Astrocyte (in vitro differentiated cells and primary cell): ENCODE measurements at regions not wholly inside any gene's neighbourhood (a gene's known extent, or its start where the extent isn't known, plus 50 kb on each side); places are given as distances from the start of the nearest gene placed in this dataset.

Experiments used
- DNase-seq: peaks from one replicate; pipeline ENCODE4 v3.0.0-alpha.2; 2010; ENCODE audit warnings: low read depth
- FAIRE-seq: peaks from 2 replicates; lab custom pipeline; 2011; peaks lifted over from hg19 to GRCh38; lab: Jason Lieb, UNC
- H2AFZ ChIP-seq: 2 replicates; pipeline ENCODE4 v1.6.0; 2012; ENCODE audit warnings: low read depth, low read length, inconsistent platforms
- H3K27ac ChIP-seq: 2 replicates; pipeline ENCODE4 v1.5.1; 2011; ENCODE audit warnings: low read depth, low read length, inconsistent platforms
- H3K27me3 ChIP-seq: 2 replicates; pipeline ENCODE4 v1.6.0; 2011; ENCODE audit warnings: low read length, inconsistent platforms; ENCODE audit not compliant: insufficient read depth
- H3K36me3 ChIP-seq: 2 replicates; pipeline ENCODE4 v1.5.1; 2011; ENCODE audit warnings: low read length, inconsistent platforms; ENCODE audit not compliant: insufficient read depth
- H3K4me1 ChIP-seq: 2 replicates; pipeline ENCODE4 v1.5.1; 2011; ENCODE audit warnings: low read length, inconsistent platforms; ENCODE audit not compliant: insufficient read depth
- H3K4me2 ChIP-seq: 2 replicates; pipeline ENCODE4 v1.6.0; 2012; ENCODE audit warnings: low read length, inconsistent platforms
- H3K4me3 ChIP-seq: 2 replicates; pipeline ENCODE4 v1.5.1; 2011; ENCODE audit warnings: low read depth, mild to moderate bottlenecking, low read length, inconsistent platforms; ENCODE audit not compliant: insufficient read depth
- H3K79me2 ChIP-seq: 2 replicates; pipeline ENCODE4 v1.6.0; 2012; ENCODE audit warnings: mild to moderate bottlenecking, low read length, inconsistent platforms; ENCODE audit not compliant: insufficient read depth
- H3K9ac ChIP-seq: 2 replicates; pipeline ENCODE4 v1.6.0; 2012; ENCODE audit warnings: mild to moderate bottlenecking, low read length, inconsistent platforms
- H3K9me3 ChIP-seq: 2 replicates; pipeline ENCODE4 v1.5.1; 2012; ENCODE audit warnings: low read depth, mild to moderate bottlenecking, low read length, inconsistent platforms; ENCODE audit not compliant: insufficient read depth
- H4K20me1 ChIP-seq: 2 replicates; pipeline ENCODE4 v1.6.0; 2012; ENCODE audit warnings: low read length, inconsistent platforms; ENCODE audit not compliant: insufficient read depth
- H3K27ac Mint-ChIP-seq: one replicate; pipeline ENCODE4 v1.8.0; 2021; ENCODE audit warnings: mild to moderate bottlenecking, mixed read lengths; ENCODE audit not compliant: unreplicated experiment
- H3K27me3 Mint-ChIP-seq: one replicate; pipeline ENCODE4 v1.8.0; 2021; ENCODE audit warnings: low read depth, mixed read lengths; ENCODE audit not compliant: unreplicated experiment
- H3K36me3 Mint-ChIP-seq: one replicate; pipeline ENCODE4 v1.8.0; 2021; ENCODE audit warnings: low read depth, mixed read lengths; ENCODE audit not compliant: unreplicated experiment
- H3K4me1 Mint-ChIP-seq: one replicate; pipeline ENCODE4 v1.8.0; 2021; ENCODE audit warnings: low read depth, mixed read lengths; ENCODE audit not compliant: unreplicated experiment
- H3K4me3 Mint-ChIP-seq: one replicate; pipeline ENCODE4 v1.8.0; 2021; ENCODE audit warnings: mild to moderate bottlenecking, moderate library complexity, mixed read lengths; ENCODE audit not compliant: unreplicated experiment
- H3K9me3 Mint-ChIP-seq: one replicate; pipeline ENCODE4 v1.8.0; 2021; ENCODE audit warnings: mild to moderate bottlenecking, mixed read lengths; ENCODE audit not compliant: unreplicated experiment
- EZH2 ChIP-seq: IDR thresholded peaks from 2 replicates; pipeline ENCODE4 v1.6.1; 2012; ENCODE audit warnings: mild to moderate bottlenecking, low read length, inconsistent platforms; ENCODE audit not compliant: insufficient read depth
- TF ChIP-seq, protein P1 (sequence below): IDR thresholded peaks from 2 replicates; pipeline ENCODE4 v1.5.1; 2011; ENCODE audit warnings: low read depth, mild to moderate bottlenecking, inconsistent platforms, low read length, moderate library complexity; ENCODE audit not compliant: insufficient read depth

GRCh38 chr2:82498777-82499443 lies 1960.2 kb downstream of the SUCLG1 start:
- no peak for DNase-seq
- Histone ChIP-seq H3K36me3 (no peaks in the 10 kb centered on the region), H3K27me3 (no peaks in the 10 kb centered on the region), H3K9ac (no peak overlapping the region), H3K27ac (no peak overlapping the region), H3K4me3 (no peak overlapping the region), H3K79me2 (no peaks in the 10 kb centered on the region), H4K20me1 (no peaks in the 10 kb centered on the region), H3K4me2 (no peak overlapping the region), H2AFZ (no peak overlapping the region), H3K4me1 (no peaks in the 10 kb centered on the region), H3K9me3 (peaks cover 3% of the 10 kb centered on the region)
- Mint-ChIP-seq H3K27me3 (no peaks in the 10 kb centered on the region), H3K4me3 (no peak overlapping the region), H3K4me1 (no peaks in the 10 kb centered on the region), H3K9me3 (peaks cover 17% of the 10 kb centered on the region), H3K36me3 (no peaks in the 10 kb centered on the region), H3K27ac (no peak overlapping the region)
- TF ChIP-seq, protein P1, sequence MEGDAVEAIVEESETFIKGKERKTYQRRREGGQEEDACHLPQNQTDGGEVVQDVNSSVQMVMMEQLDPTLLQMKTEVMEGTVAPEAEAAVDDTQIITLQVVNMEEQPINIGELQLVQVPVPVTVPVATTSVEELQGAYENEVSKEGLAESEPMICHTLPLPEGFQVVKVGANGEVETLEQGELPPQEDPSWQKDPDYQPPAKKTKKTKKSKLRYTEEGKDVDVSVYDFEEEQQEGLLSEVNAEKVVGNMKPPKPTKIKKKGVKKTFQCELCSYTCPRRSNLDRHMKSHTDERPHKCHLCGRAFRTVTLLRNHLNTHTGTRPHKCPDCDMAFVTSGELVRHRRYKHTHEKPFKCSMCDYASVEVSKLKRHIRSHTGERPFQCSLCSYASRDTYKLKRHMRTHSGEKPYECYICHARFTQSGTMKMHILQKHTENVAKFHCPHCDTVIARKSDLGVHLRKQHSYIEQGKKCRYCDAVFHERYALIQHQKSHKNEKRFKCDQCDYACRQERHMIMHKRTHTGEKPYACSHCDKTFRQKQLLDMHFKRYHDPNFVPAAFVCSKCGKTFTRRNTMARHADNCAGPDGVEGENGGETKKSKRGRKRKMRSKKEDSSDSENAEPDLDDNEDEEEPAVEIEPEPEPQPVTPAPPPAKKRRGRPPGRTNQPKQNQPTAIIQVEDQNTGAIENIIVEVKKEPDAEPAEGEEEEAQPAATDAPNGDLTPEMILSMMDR = no peak
- TF ChIP-seq EZH2 = no peak
- no peak for FAIRE-seq

DNA sequence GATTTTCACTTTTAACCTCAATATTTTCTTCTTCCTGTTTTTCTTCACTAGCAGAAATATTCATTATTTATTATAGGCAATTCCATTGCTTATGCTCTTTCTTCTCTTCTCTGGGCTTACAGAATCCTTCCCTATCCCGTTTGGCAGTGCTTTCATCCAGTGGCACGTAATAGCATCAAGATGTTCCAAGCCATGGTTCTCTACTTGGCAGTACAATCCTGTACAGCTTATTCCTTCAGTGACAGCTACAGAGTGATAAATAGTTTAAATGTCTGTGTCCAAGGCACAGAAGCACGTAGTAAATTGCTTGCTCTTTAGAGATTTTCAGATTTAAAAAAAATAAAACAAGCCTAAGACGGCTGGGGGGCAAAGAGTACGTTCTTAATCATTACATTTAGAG lies 1964.3 kb downstream of the SUCLG1 start:
- H4K20me1 ChIP-seq = no peaks in the 10 kb centered on the region
- H3K4me3 ChIP-seq = no peak overlapping the region
- Mint-ChIP-seq H3K4me1 (no peaks in the 10 kb centered on the region), H3K27me3 (no peaks in the 10 kb centered on the region), H3K9me3 (no peaks in the 10 kb centered on the region), H3K27ac (no peak overlapping the region), H3K4me3 (no peak overlapping the region), H3K36me3 (no peaks in the 10 kb centered on the region)
- H3K27me3 ChIP-seq = no peaks in the 10 kb centered on the region
- H3K4me2 ChIP-seq = no peak overlapping the region
- no peaks in the 10 kb centered on the region for H3K79me2 ChIP-seq
- H3K9ac ChIP-seq = no peak overlapping the region
- H3K36me3 ChIP-seq = no peaks in the 10 kb centered on the region
- H2AFZ ChIP-seq = no peak overlapping the region
- DNase-seq (no peak), FAIRE-seq (no peak)
- TF ChIP-seq EZH2 = no peak
- H3K4me1 ChIP-seq = no peaks in the 10 kb centered on the region
- H3K27ac ChIP-seq = no peak overlapping the region
- H3K9me3 ChIP-seq = peaks cover 3% of the 10 kb centered on the region

GRCh38 chr2:82491591-82491990 lies 1967.5 kb downstream of the SUCLG1 start:
- Histone ChIP-seq H3K4me2 (no peak overlapping the region), H3K27ac (no peak overlapping the region), H3K4me3 (no peak overlapping the region), H3K9ac (no peak overlapping the region), H3K27me3 (no peaks in the 10 kb centered on the region), H3K36me3 (no peaks in the 10 kb centered on the region), H3K79me2 (no peaks in the 10 kb centered on the region), H3K9me3 (no peaks in the 10 kb centered on the region), H4K20me1 (no peaks in the 10 kb centered on the region), H2AFZ (no peak overlapping the region), H3K4me1 (no peaks in the 10 kb centered on the region)
- H3K27ac Mint-ChIP-seq = no peak overlapping the region
- no peaks in the 10 kb centered on the region for H3K36me3 Mint-ChIP-seq
- no peak overlapping the region for H3K4me3 Mint-ChIP-seq
- H3K9me3 Mint-ChIP-seq = no peaks in the 10 kb centered on the region
- no peaks in the 10 kb centered on the region for H3K27me3 Mint-ChIP-seq
- no peak for TF ChIP-seq EZH2
- TF ChIP-seq, protein P1 = no peak
- H3K4me1 Mint-ChIP-seq = no peaks in the 10 kb centered on the region
- no peak for DNase-seq
- no peak for FAIRE-seq
